GM23338 (cell line): ENCODE measurements at regions not wholly inside any gene's neighbourhood (a gene's known extent, or its start where the extent isn't known, plus 50 kb on each side); places are given as distances from the start of the nearest gene placed in this dataset.

Source experiments
- ATAC-seq: fragments of 200-7000 bp; cut with Tn5 transposase; 3 replicates; pipeline ENCODE4 v1.9.1; 2020
- DNase-seq: peaks from one replicate; pipeline ENCODE4 v3.0.0-alpha.2; 2015; ENCODE audit warnings: low spot score
- H2AFZ ChIP-seq: fragments of 200-600 bp; sonication (generic); 2 replicates; pipeline ENCODE4 v1.8.0; 2016; ENCODE audit warnings: antibody characterized with exemption, mild to moderate bottlenecking, moderate library complexity
- H3F3A ChIP-seq: fragments of 200-600 bp; sonication (generic); replicated peaks from 2 replicates; pipeline ENCODE4 v1.8.0; 2017; ENCODE audit warnings: antibody characterized with exemption, mixed run types, low read depth
- H3K27ac ChIP-seq: fragments of 200-600 bp; sonication (generic); 2 replicates; pipeline ENCODE4 v1.6.1; 2016; ENCODE audit warnings: low read depth
- H3K27me3 ChIP-seq: fragments of 200-600 bp; sonication (generic); 2 replicates; pipeline ENCODE4 v1.8.0; 2016; ENCODE audit warnings: mild to moderate bottlenecking, mixed run types, moderate library complexity; ENCODE audit not compliant: insufficient read depth
- H3K36me3 ChIP-seq: fragments of 200-600 bp; sonication (generic); 2 replicates; pipeline ENCODE4 v1.8.0; 2016; ENCODE audit warnings: mild to moderate bottlenecking; ENCODE audit not compliant: insufficient read depth
- H3K4me1 ChIP-seq: fragments of 200-600 bp; sonication (generic); 2 replicates; pipeline ENCODE4 v1.8.0; 2016; ENCODE audit warnings: mild to moderate bottlenecking, moderate library complexity; ENCODE audit not compliant: insufficient read depth
- H3K4me2 ChIP-seq: fragments of 200-600 bp; sonication (generic); 2 replicates; pipeline ENCODE4 v1.7.1; 2017; ENCODE audit warnings: mixed run types
- H3K4me3 ChIP-seq: fragments of 200-600 bp; sonication (generic); 2 replicates; pipeline ENCODE4 v1.6.1; 2016; ENCODE audit warnings: mixed run types
- H3K79me2 ChIP-seq: fragments of 200-600 bp; sonication (generic); replicated peaks from 2 replicates; pipeline ENCODE4 v1.8.0; 2017; ENCODE audit warnings: mild to moderate bottlenecking; ENCODE audit not compliant: insufficient read depth
- H3K9me2 ChIP-seq: fragments of 200-600 bp; sonication (generic); 2 replicates; pipeline ENCODE4 v1.8.0; 2017; ENCODE audit not compliant: insufficient read depth
- H4K20me1 ChIP-seq: fragments of 200-600 bp; sonication (generic); replicated peaks from 2 replicates; pipeline ENCODE4 v1.8.0; 2017; ENCODE audit warnings: mild to moderate bottlenecking; ENCODE audit not compliant: insufficient read depth
- H3K27ac Mint-ChIP-seq: 2 replicates; pipeline ENCODE4 v1.8.0; 2020; ENCODE audit warnings: inconsistent platforms, mild to moderate bottlenecking, moderate library complexity, mixed read lengths
- H3K27me3 Mint-ChIP-seq: 3 replicates; pipeline ENCODE4 v1.8.0; 2022; ENCODE audit warnings: low read depth, mild to moderate bottlenecking, moderate library complexity, mixed read lengths, inconsistent platforms; ENCODE audit not compliant: insufficient read depth, poor library complexity
- H3K36me3 Mint-ChIP-seq: 3 replicates; pipeline ENCODE4 v1.8.0; 2021; ENCODE audit warnings: low read depth, mild to moderate bottlenecking, inconsistent platforms, moderate library complexity, mixed read lengths
- H3K4me1 Mint-ChIP-seq: 3 replicates; pipeline ENCODE4 v1.8.0; 2020; ENCODE audit warnings: mild to moderate bottlenecking, inconsistent platforms, mixed read lengths
- H3K4me3 Mint-ChIP-seq: 3 replicates; pipeline ENCODE4 v1.8.0; 2021; ENCODE audit warnings: moderate library complexity, mild to moderate bottlenecking, inconsistent platforms, mixed read lengths
- H3K9me3 Mint-ChIP-seq: 3 replicates; pipeline ENCODE4 v1.8.0; 2020; ENCODE audit warnings: moderate library complexity, mild to moderate bottlenecking, inconsistent platforms, mixed read lengths
- EZH2 ChIP-seq: fragments of 200-600 bp; sonication (generic); IDR thresholded peaks from one replicate; pipeline ENCODE4 v1.8.0; 2017; ENCODE audit warnings: antibody characterized with exemption, mild to moderate bottlenecking, low read depth; ENCODE audit not compliant: unreplicated experiment
- EZH2phosphoT487 ChIP-seq: fragments of 200-600 bp; sonication (generic); IDR thresholded peaks from one replicate; pipeline ENCODE4 v1.8.1; 2018; ENCODE audit warnings: antibody characterized with exemption; ENCODE audit not compliant: unreplicated experiment
- STAT1 ChIP-seq: IDR thresholded peaks from one replicate; pipeline ENCODE4 v1.6.1; 2016; ENCODE audit warnings: antibody characterized with exemption; ENCODE audit not compliant: unreplicated experiment
- ZNF114 ChIP-seq: fragments of 250-450 bp; sonication (Bioruptor Pico); IDR thresholded peaks from 2 replicates; pipeline ENCODE4 v1.5.0; 2020; ENCODE audit warnings: mild to moderate bottlenecking, moderate library complexity
- ZNF331 ChIP-seq: fragments of 250-450 bp; sonication (Bioruptor Pico); IDR thresholded peaks from 2 replicates; pipeline ENCODE4 v1.5.0; 2020; ENCODE audit warnings: low read depth, mild to moderate bottlenecking, moderate library complexity
- TF ChIP-seq, protein P1 (sequence below): fragments of 250-450 bp; sonication (Bioruptor Pico); IDR thresholded peaks from 2 replicates; pipeline ENCODE4 v1.5.0; 2020; ENCODE audit warnings: mild to moderate bottlenecking, moderate library complexity
- TF ChIP-seq, protein P2 (sequence below): IDR thresholded peaks from 2 replicates; pipeline ENCODE4 v1.6.1; 2016; ENCODE audit warnings: antibody characterized with exemption

DNA sequence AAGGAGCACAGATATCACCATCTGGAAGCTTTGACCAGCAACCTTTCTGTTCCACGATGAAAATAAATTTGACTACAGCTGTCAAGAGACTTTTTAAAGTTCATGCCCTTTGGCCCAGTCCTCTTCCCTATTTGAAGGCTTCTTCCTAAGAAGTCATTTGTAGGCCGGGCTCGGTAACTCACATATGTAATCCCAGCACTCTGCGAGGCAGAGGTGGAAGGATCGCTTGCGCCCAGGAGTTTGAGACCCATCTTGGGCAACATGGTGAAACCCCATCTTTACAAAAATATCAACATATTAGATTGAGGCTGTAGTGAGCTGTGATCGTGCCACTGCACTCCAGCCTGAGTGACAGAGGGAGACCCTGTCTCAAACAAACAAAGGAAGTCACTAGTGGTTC is 58.3 kb upstream of the IFFO2 start (continued):
- TF ChIP-seq, protein P1, sequence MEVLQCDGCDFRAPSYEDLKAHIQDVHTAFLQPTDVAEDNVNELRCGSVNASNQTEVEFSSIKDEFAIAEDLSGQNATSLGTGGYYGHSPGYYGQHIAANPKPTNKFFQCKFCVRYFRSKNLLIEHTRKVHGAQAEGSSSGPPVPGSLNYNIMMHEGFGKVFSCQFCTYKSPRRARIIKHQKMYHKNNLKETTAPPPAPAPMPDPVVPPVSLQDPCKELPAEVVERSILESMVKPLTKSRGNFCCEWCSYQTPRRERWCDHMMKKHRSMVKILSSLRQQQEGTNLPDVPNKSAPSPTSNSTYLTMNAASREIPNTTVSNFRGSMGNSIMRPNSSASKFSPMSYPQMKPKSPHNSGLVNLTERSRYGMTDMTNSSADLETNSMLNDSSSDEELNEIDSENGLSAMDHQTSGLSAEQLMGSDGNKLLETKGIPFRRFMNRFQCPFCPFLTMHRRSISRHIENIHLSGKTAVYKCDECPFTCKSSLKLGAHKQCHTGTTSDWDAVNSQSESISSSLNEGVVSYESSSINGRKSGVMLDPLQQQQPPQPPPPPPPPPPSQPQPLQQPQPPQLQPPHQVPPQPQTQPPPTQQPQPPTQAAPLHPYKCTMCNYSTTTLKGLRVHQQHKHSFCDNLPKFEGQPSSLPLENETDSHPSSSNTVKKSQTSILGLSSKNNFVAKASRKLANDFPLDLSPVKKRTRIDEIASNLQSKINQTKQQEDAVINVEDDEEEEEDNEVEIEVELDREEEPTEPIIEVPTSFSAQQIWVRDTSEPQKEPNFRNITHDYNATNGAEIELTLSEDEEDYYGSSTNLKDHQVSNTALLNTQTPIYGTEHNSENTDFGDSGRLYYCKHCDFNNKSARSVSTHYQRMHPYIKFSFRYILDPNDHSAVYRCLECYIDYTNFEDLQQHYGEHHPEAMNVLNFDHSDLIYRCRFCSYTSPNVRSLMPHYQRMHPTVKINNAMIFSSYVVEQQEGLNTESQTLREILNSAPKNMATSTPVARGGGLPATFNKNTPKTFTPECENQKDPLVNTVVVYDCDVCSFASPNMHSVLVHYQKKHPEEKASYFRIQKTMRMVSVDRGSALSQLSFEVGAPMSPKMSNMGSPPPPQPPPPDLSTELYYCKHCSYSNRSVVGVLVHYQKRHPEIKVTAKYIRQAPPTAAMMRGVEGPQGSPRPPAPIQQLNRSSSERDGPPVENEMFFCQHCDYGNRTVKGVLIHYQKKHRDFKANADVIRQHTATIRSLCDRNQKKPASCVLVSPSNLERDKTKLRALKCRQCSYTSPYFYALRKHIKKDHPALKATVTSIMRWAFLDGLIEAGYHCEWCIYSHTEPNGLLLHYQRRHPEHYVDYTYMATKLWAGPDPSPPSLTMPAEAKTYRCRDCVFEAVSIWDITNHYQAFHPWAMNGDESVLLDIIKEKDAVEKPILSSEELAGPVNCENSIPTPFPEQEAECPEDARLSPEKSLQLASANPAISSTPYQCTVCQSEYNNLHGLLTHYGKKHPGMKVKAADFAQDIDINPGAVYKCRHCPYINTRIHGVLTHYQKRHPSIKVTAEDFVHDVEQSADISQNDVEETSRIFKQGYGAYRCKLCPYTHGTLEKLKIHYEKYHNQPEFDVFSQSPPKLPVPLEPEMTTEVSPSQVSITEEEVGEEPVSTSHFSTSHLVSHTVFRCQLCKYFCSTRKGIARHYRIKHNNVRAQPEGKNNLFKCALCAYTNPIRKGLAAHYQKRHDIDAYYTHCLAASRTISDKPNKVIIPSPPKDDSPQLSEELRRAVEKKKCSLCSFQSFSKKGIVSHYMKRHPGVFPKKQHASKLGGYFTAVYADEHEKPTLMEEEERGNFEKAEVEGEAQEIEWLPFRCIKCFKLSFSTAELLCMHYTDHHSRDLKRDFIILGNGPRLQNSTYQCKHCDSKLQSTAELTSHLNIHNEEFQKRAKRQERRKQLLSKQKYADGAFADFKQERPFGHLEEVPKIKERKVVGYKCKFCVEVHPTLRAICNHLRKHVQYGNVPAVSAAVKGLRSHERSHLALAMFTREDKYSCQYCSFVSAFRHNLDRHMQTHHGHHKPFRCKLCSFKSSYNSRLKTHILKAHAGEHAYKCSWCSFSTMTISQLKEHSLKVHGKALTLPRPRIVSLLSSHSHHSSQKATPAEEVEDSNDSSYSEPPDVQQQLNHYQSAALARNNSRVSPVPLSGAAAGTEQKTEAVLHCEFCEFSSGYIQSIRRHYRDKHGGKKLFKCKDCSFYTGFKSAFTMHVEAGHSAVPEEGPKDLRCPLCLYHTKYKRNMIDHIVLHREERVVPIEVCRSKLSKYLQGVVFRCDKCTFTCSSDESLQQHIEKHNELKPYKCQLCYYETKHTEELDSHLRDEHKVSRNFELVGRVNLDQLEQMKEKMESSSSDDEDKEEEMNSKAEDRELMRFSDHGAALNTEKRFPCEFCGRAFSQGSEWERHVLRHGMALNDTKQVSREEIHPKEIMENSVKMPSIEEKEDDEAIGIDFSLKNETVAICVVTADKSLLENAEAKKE = no peak

DNA sequence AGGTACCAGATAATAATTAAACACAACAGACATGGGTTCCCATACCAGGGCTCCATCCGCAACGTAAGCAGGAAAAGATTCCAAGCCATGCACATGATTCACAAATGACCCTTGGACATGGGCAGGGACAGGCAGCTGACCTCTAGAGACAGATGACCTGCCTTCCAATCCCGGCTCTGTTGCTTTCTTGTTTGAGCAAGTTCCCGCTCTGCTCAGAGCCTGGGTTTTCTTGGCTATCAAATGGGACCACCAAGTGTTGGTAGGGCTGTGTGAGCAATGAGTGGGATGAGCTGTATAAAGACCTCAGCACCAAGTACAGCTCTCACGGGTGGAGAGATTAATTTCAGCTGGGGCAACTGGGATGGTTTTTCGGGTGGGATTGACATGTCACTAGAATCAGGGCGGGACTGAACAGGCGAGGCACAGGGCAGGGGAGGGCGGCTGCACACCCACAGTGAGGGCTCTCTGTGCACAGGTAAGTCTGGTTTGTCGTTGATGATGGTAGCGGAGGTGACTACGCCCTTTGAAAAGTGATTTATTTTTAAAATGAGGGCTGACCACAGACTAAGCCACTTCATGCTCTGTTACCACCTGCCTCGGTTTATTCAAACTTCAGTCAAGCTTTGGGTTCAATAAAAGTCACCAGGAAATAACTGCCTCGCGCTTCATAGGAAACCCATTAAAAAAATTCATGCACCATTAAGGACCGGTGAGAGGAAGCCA is 57.5 kb upstream of the IFFO2 start:
- no peaks in the 10 kb centered on the region for H3K36me3 Mint-ChIP-seq
- no peaks in the 10 kb centered on the region for H3K9me3 Mint-ChIP-seq
- Histone ChIP-seq H2AFZ (peak overlapping the region; percentile 38; the same call in 1 of the 2 replicates), H3K9me2 (no peaks in the 10 kb centered on the region), H3K4me1 (peaks cover 12% of the 10 kb centered on the region), H3K36me3 (no peaks in the 10 kb centered on the region), H3F3A (no peaks in the 10 kb centered on the region), H3K79me2 (no peaks in the 10 kb centered on the region), H3K4me3 (no peak overlapping the region), H3K4me2 (no peak overlapping the region), H3K27ac (no peak overlapping the region), H3K27me3 (no peaks in the 10 kb centered on the region), H4K20me1 (no peaks in the 10 kb centered on the region)
- H3K27ac Mint-ChIP-seq = no peak overlapping the region
- ATAC-seq (no peak), DNase-seq (no peak)
- peaks cover 30% of the 10 kb centered on the region for H3K4me1 Mint-ChIP-seq
- H3K27me3 Mint-ChIP-seq = peaks cover 14% of the 10 kb centered on the region
- no peak overlapping the region for H3K4me3 Mint-ChIP-seq
- TF ChIP-seq STAT1 (no peak), ZNF331 (CRISPR knock-in tag) (no peak), EZH2phosphoT487 (no peak), EZH2 (no peak), ZNF114 (no peak)
- TF ChIP-seq, protein P2, sequence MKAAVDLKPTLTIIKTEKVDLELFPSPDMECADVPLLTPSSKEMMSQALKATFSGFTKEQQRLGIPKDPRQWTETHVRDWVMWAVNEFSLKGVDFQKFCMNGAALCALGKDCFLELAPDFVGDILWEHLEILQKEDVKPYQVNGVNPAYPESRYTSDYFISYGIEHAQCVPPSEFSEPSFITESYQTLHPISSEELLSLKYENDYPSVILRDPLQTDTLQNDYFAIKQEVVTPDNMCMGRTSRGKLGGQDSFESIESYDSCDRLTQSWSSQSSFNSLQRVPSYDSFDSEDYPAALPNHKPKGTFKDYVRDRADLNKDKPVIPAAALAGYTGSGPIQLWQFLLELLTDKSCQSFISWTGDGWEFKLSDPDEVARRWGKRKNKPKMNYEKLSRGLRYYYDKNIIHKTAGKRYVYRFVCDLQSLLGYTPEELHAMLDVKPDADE = no peak
- TF ChIP-seq, protein P1 = no peak
